BJ (cell line): ENCODE measurements at regions not wholly inside any gene's neighbourhood (a gene's known extent, or its start where the extent isn't known, plus 50 kb on each side); places are given as distances from the start of the nearest gene placed in this dataset.

ENCODE experiments used
- CTCF ChIA-PET: fragments of 350-600 bp; formaldehyde crosslinking; extraction: SDS; loops from one replicate; lab custom pipeline; 2021; ENCODE audit warnings: antibody characterized with exemption, inconsistent platforms; lab: Yijun Ruan, JAX
- POLR2A ChIA-PET: fragments of 300-600 bp; sonication (Branson Sonifier 250); formaldehyde crosslinking; extraction: SDS; loops from one replicate; lab custom pipeline; 2021; ENCODE audit warnings: antibody characterized with exemption; lab: Charles Lee
- DNase-seq: peaks from one replicate; pipeline ENCODE4 v3.0.0-alpha.2; 2011; ENCODE audit warnings: low read depth
- H3K27me3 ChIP-seq: 2 replicates; pipeline ENCODE4 v1.6.0; 2011; ENCODE audit warnings: low read length; ENCODE audit not compliant: control insufficient read depth, insufficient read depth
- H3K36me3 ChIP-seq: 2 replicates; pipeline ENCODE4 v1.5.1; 2011; ENCODE audit warnings: low read length; ENCODE audit not compliant: control insufficient read depth, insufficient read depth
- H3K4me3 ChIP-seq: 2 replicates; pipeline ENCODE4 v1.5.1; 2011; ENCODE audit warnings: low read depth, mild to moderate bottlenecking, control low read depth, low read length
- TF ChIP-seq, protein P1 (sequence below): IDR thresholded peaks from 2 replicates; pipeline ENCODE4 v1.5.1; 2011; ENCODE audit warnings: low read depth, mild to moderate bottlenecking, control low read depth, inconsistent platforms, low read length, moderate library complexity; ENCODE audit not compliant: insufficient read depth

DNA sequence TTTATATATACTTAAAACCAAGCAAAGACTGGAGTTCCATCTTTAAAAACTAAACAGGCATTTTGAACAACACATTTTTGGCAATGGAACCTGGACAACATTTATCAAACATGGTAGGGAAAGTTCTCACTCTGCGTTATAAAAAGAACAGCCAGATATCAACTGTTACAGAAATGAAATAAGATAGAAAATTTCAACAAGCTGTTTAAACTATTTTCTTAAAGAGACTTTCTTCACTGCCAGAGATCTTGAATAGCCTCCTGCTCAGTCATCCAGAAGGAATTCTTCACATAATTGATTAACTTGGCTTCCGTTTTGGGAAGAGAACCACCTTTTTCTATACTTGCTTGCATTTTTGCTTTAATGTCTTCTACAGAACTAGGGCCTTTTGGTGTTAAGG lies 166.0 kb upstream of the PIK3C3 start:
- DNase-seq = no peak
- ChIA-PET CTCF (no interaction called here), POLR2A (no interaction called here)
- H3K36me3 ChIP-seq = no peaks in the 10 kb centered on the region
- H3K27me3 ChIP-seq = peaks cover 3% of the 10 kb centered on the region; the same call in 1 of the 2 replicates
- TF ChIP-seq, protein P1, sequence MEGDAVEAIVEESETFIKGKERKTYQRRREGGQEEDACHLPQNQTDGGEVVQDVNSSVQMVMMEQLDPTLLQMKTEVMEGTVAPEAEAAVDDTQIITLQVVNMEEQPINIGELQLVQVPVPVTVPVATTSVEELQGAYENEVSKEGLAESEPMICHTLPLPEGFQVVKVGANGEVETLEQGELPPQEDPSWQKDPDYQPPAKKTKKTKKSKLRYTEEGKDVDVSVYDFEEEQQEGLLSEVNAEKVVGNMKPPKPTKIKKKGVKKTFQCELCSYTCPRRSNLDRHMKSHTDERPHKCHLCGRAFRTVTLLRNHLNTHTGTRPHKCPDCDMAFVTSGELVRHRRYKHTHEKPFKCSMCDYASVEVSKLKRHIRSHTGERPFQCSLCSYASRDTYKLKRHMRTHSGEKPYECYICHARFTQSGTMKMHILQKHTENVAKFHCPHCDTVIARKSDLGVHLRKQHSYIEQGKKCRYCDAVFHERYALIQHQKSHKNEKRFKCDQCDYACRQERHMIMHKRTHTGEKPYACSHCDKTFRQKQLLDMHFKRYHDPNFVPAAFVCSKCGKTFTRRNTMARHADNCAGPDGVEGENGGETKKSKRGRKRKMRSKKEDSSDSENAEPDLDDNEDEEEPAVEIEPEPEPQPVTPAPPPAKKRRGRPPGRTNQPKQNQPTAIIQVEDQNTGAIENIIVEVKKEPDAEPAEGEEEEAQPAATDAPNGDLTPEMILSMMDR = no peak
- no peak overlapping the region for H3K4me3 ChIP-seq

DNA sequence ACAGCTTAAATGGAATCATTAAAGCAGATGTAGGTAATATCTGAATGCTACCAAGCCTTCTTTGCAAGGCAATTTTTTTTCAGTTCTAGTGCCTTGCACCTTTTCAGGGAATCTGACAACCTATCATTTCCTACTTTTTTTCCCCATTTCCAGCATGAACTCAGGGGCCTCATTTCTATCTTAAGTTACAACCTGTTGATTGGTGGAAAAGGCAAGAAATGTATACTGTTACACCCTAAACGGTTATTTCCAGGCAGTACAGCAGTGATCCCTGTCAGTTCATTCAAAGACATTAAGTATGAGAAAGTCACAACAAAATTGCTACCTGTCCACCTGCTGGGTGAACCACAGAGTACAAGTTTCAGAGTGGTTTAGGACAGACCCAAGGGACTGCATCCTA lies 171.2 kb upstream of the PIK3C3 start:
- TF ChIP-seq, protein P1 = no peak
- POLR2A ChIA-PET = no interaction called here
- H3K36me3 ChIP-seq = no peaks in the 10 kb centered on the region
- no peak overlapping the region for H3K4me3 ChIP-seq
- H3K27me3 ChIP-seq = peaks cover 3% of the 10 kb centered on the region; the same call in 1 of the 2 replicates
- DNase-seq = no peak
- CTCF ChIA-PET = no interaction called here

- ChIA-PET CTCF (no interaction called here), POLR2A (no interaction called here)
- no peaks in the 10 kb centered on the region for H3K36me3 ChIP-seq
- TF ChIP-seq, protein P1 = no peak
- no peak for DNase-seq
- H3K4me3 ChIP-seq = no peak overlapping the region
- H3K27me3 ChIP-seq = peaks cover 2% of the 10 kb centered on the region; the same call in 1 of the 2 replicates
Measured at GRCh38 chr18:41783065-41783818, 171.8 kb upstream of the PIK3C3 start.

- H3K4me3 ChIP-seq = no peak overlapping the region
- POLR2A ChIA-PET = no interaction called here
- H3K27me3 ChIP-seq = no peaks in the 10 kb centered on the region
- H3K36me3 ChIP-seq = no peaks in the 10 kb centered on the region
- TF ChIP-seq, protein P1 = no peak
- no peak for DNase-seq
- CTCF ChIA-PET = interaction anchor here (0.6 kb wide), 1 partner anchor 18 kb away, joined by 3 read pairs; no protein-coding TSS in a partner anchor
Measured at GRCh38 chr18:41771973-41772372, 183.1 kb upstream of the PIK3C3 start.

DNA sequence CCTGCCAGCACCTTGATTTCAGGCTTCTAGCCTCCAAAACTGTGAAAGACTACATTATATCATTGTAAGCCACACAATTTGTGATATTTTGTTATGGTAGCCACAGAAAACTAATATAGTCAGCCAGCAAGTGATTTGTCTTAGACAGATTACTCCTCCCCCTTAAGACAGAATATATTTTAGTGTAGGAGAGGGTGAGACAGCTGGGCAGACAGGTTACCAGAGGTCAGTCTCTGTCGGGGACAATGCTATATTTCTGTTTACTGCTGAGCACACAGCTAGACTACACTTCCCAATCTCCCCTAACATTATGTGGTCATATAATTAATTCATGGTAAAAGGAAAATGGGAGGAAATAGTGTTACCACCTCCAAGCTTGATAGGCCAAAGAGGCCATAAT lies 185.8 kb upstream of the PIK3C3 start:
- Histone ChIP-seq H3K4me3 (no peak overlapping the region), H3K27me3 (no peaks in the 10 kb centered on the region), H3K36me3 (no peaks in the 10 kb centered on the region)
- ChIA-PET POLR2A (no interaction called here), CTCF (interaction anchor here (0.7 kb wide), 1 partner anchor 198 kb away, joined by 3 read pairs; no protein-coding TSS in a partner anchor)
- DNase-seq = no peak
- TF ChIP-seq, protein P1 = no peak
